Neural crest cell (in vitro differentiated cells): ENCODE measurements at regions not wholly inside any gene's neighbourhood (a gene's known extent, or its start where the extent isn't known, plus 50 kb on each side); places are given as distances from the start of the nearest gene placed in this dataset.

Experiments
- DNase-seq: peaks from one replicate; pipeline ENCODE4 v3.0.0; 2021; ENCODE audit warnings: low read depth, mixed read lengths, low spot score
- H3K27ac Mint-ChIP-seq: one replicate; pipeline ENCODE4 v1.8.0; 2021; ENCODE audit warnings: mild to moderate bottlenecking, mixed read lengths; ENCODE audit not compliant: unreplicated experiment
- H3K27me3 Mint-ChIP-seq: 2 replicates; pipeline ENCODE4 v1.8.0; 2021; ENCODE audit warnings: low read depth, mild to moderate bottlenecking, mixed read lengths
- H3K36me3 Mint-ChIP-seq: 2 replicates; pipeline ENCODE4 v1.8.0; 2021; ENCODE audit warnings: low read depth, mild to moderate bottlenecking, mixed read lengths
- H3K4me1 Mint-ChIP-seq: 2 replicates; pipeline ENCODE4 v1.8.0; 2021; ENCODE audit warnings: mixed read lengths
- H3K4me3 Mint-ChIP-seq: one replicate; pipeline ENCODE4 v1.8.0; 2021; ENCODE audit warnings: mild to moderate bottlenecking, mixed read lengths
- H3K9me3 Mint-ChIP-seq: 2 replicates; pipeline ENCODE4 v1.8.0; 2021; ENCODE audit warnings: mixed read lengths
- TF ChIP-seq, protein P1 (sequence below): fragments of 200-600 bp; sonication (generic); conservative IDR thresholded peaks from 2 replicates; pipeline ENCODE4 v1.5.0; 2021; ENCODE audit warnings: antibody characterized with exemption, mild to moderate bottlenecking

DNA sequence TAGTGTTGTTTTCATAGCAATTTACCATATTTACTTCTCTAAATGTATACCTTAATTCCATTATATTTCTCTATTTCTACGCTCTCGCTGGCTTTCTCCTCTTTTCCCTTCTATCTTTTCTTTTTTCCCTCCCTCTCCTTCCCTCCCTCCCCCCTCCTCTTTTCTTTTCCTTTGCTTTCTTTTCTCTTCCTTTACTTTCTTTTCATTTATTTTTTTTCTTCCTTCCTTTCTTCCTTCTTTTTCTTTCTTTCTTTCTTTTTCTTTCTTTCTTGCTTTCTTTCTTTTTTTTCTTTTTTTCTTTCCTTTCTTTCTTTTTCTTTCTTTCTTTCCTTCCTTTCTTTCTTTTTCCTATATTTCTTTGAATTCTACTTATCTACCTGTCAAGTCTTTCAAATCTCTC lies 533.0 kb upstream of the POT1 start:
- H3K4me3 Mint-ChIP-seq = no peak overlapping the region
- H3K9me3 Mint-ChIP-seq = peaks cover 9% of the 10 kb centered on the region
- no peaks in the 10 kb centered on the region for H3K4me1 Mint-ChIP-seq
- H3K27ac Mint-ChIP-seq = no peak overlapping the region
- no peaks in the 10 kb centered on the region for H3K27me3 Mint-ChIP-seq
- TF ChIP-seq, protein P1, sequence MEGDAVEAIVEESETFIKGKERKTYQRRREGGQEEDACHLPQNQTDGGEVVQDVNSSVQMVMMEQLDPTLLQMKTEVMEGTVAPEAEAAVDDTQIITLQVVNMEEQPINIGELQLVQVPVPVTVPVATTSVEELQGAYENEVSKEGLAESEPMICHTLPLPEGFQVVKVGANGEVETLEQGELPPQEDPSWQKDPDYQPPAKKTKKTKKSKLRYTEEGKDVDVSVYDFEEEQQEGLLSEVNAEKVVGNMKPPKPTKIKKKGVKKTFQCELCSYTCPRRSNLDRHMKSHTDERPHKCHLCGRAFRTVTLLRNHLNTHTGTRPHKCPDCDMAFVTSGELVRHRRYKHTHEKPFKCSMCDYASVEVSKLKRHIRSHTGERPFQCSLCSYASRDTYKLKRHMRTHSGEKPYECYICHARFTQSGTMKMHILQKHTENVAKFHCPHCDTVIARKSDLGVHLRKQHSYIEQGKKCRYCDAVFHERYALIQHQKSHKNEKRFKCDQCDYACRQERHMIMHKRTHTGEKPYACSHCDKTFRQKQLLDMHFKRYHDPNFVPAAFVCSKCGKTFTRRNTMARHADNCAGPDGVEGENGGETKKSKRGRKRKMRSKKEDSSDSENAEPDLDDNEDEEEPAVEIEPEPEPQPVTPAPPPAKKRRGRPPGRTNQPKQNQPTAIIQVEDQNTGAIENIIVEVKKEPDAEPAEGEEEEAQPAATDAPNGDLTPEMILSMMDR = no peak
- DNase-seq = no peak
- H3K36me3 Mint-ChIP-seq = peaks cover 4% of the 10 kb centered on the region

DNA sequence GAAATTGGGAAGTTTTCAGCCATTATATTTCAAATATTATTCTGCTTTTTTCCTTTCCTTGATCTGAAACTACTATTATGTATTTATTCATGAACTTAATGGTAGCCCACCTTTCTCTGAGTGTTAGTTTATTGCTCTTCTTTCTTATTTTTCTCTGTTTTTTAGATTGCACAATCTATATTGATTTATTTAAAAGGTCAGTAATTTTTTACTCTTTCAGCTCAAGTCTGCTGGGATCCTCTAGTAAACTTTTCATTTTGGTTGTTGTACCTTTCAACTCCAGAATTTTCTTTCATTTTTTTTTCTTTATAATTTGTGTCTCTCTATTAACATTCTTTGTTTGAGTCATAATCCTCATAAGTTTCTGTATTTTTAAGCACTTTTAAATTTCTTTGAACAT lies 529.4 kb upstream of the POT1 start:
- Mint-ChIP-seq H3K27ac (no peak overlapping the region), H3K27me3 (no peaks in the 10 kb centered on the region), H3K4me1 (no peaks in the 10 kb centered on the region), H3K9me3 (peaks cover 11% of the 10 kb centered on the region), H3K4me3 (no peak overlapping the region), H3K36me3 (peaks cover 4% of the 10 kb centered on the region)
- TF ChIP-seq, protein P1 = no peak
- DNase-seq = no peak

DNA sequence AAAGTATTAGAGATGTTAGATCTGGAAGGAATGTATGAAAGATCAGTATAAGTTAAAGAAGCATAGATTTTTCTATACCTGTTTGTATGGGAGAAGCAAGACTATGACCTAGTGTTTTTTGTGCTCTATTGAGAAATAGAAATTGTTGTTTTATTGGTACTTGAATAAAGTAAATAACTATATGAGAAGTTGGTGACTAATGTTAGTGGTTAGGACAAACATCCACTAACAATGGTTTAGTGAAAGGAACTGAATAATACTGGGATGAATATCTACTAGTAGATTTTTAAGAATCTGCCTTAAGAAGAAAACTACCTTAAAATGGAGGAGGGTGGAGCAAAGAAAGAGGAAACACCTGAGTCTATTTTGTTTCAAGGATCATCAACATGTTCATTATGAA lies 521.1 kb upstream of the POT1 start:
- Mint-ChIP-seq H3K4me3 (no peak overlapping the region), H3K4me1 (no peaks in the 10 kb centered on the region), H3K27me3 (no peaks in the 10 kb centered on the region), H3K36me3 (no peaks in the 10 kb centered on the region), H3K9me3 (no peaks in the 10 kb centered on the region), H3K27ac (no peak overlapping the region)
- TF ChIP-seq, protein P1 = no peak
- no peak for DNase-seq

DNA sequence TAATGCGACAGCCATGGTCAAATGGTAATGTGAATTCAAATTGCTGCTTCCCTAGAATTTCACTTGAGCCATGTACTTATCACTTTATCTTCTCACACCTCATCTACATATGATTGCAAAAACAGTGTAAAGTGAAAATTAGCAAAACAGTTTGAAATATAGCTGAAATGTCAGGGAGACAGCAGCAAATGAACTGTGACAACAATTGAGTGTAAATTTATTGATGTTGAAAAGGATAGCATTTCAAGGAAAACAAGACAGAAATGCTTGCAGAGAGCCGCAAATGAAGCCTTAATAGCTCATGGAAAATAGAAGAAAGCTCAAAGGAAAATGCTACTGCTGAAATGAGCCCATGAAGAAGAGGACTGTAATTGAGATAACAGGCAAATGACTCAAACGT lies 516.2 kb upstream of the POT1 start:
- H3K27me3 Mint-ChIP-seq = no peaks in the 10 kb centered on the region
- H3K9me3 Mint-ChIP-seq = peaks cover 2% of the 10 kb centered on the region

DNA sequence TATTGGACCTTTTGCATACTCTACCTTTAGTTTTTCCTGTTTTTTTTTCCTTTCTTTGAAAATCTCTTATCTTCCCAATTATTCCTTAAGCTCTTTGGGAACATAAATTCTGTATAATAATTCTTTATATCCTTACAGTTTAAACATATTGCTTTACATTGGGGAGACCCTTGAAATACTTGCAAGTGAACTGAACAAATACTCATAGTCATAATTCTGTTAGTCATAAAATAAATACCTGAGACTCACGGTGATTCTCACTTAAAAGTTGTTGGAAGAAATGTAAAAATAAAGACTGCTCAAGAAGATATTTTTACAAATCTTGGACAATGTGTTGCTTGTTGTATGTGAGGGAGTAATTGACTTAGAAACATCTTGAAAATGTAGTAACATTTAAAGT lies 515.2 kb upstream of the POT1 start:
- Mint-ChIP-seq H3K27ac (no peak overlapping the region), H3K4me3 (no peak overlapping the region), H3K9me3 (peaks cover 2% of the 10 kb centered on the region), H3K4me1 (no peaks in the 10 kb centered on the region), H3K27me3 (no peaks in the 10 kb centered on the region), H3K36me3 (no peaks in the 10 kb centered on the region)
- TF ChIP-seq, protein P1 = no peak
- DNase-seq = no peak

More for the DNA sequence above, 516.2 kb upstream of the POT1 start:
- DNase-seq = no peak
- H3K36me3 Mint-ChIP-seq = no peaks in the 10 kb centered on the region
- no peak overlapping the region for H3K27ac Mint-ChIP-seq
- H3K4me3 Mint-ChIP-seq = no peak overlapping the region
- TF ChIP-seq, protein P1 = no peak
- no peaks in the 10 kb centered on the region for H3K4me1 Mint-ChIP-seq

DNA sequence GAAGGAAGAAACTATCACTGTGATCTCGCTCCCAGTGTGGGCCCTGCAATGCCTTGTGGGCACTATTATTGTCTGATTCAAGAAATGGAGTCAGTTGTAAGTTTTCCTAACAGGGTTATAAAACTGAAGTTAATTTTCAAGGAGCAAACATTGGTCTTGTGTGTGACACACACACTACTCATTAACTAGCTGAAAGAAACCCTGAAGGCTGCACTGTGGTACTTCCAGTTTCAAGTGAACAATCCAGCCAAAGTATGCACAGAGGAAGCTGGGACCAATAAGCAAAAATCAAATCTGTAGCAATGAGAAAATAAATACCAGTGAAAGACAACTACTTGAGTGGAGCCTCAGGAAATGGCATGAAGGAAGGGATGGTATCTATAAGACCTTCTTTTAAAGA lies 506.6 kb upstream of the POT1 start:
- TF ChIP-seq, protein P1 = no peak
- Mint-ChIP-seq H3K4me3 (no peak overlapping the region), H3K36me3 (no peaks in the 10 kb centered on the region), H3K9me3 (no peaks in the 10 kb centered on the region), H3K27ac (no peak overlapping the region), H3K27me3 (no peaks in the 10 kb centered on the region), H3K4me1 (no peaks in the 10 kb centered on the region)
- no peak for DNase-seq
